ENCODE measurements at regions not wholly inside any gene's neighbourhood (a gene's known extent, or its start where the extent isn't known, plus 50 kb on each side); places are given as distances from the start of the nearest gene placed in this dataset.

DNA sequence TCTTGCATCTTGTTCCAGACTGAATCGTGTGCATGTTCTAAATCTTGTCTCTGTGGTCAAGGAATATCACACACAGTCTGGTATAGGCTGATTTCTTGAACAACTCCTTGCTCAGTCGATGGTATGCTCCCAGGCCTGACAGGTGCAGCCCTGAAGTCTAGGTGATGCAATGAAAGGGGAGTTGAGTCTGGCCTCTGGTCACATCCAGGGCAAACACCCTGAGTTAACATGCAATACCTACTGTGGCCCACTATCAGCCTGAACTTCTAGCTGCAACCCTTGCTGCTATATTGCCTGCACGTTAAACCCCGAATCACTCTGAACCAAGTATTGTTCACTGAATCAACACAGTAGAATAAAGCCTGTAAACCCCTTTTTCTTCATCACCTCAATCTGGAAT lies 303.4 kb downstream of the USP25 start:
- no peak for TF ChIP-seq PAX5 (IDR thresholded peaks at IDR 0.05; ENCODE audit: insufficient read depth, low read length, severe bottlenecking)
- no peak for TF ChIP-seq POU2F2 (IDR thresholded peaks at IDR 0.05; ENCODE audit: low read depth, low read length)
- FAIRE-seq, result no peak

DNA sequence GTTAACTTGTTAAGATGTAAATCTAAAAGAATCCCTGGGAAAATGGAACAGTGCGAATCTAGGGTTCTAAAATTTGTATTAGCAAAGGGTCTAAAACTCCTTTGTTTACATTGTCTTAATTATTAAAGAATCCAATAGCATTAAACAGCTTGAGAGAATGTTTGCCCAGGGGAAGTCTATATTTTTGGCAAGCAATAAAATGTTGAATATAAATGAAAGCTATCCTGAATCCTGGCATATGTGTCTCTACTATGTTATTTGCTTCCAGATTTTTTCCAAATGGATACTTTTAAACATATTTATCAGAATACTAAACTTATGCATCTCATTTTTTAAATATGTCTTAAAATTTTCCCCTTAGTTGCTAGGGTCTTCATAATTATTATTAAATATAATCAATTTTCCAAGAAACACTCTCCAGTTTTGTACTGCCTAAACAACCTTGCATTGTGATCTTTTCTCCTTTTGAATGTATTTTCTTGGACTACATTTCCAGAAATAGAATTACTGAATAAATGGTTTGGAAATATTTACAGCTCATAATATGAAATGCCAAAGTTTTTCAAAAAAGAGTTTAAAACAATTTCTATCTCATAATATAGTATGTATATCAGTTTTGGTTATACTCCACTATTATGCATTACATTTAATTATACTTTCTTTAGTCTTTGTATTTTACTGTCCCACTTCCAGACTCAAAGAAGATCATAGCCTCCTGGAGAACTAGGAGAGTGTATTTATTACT lies 304.8 kb downstream of the USP25 start:
- DNase-seq (ENCODE audit: insufficient read length, low spot score) (no peak), FAIRE-seq (no peak)
- TF ChIP-seq POLR2AphosphoS5 (IDR thresholded peaks at IDR 0.05; ENCODE audit: low read depth, low read length), result no peak
- no peak for TF ChIP-seq TAF1 (IDR thresholded peaks at IDR 0.05; ENCODE audit: low read depth, low read length)
- TF ChIP-seq PAX5 (IDR thresholded peaks at IDR 0.05; ENCODE audit: insufficient read depth, low read length, severe bottlenecking), result no peak
- no peak for TF ChIP-seq POU2F2 (IDR thresholded peaks at IDR 0.05; ENCODE audit: low read depth, low read length)
- no peak for TF ChIP-seq SPI1 (IDR thresholded peaks at IDR 0.05; ENCODE audit: low read depth, low read length)
- TF ChIP-seq POLR2A (IDR thresholded peaks at IDR 0.05; ENCODE audit: low read depth, low read length), result no peak

More for the DNA sequence above, 303.4 kb downstream of the USP25 start:
- no peak for DNase-seq (ENCODE audit: insufficient read length, low spot score)

DNA sequence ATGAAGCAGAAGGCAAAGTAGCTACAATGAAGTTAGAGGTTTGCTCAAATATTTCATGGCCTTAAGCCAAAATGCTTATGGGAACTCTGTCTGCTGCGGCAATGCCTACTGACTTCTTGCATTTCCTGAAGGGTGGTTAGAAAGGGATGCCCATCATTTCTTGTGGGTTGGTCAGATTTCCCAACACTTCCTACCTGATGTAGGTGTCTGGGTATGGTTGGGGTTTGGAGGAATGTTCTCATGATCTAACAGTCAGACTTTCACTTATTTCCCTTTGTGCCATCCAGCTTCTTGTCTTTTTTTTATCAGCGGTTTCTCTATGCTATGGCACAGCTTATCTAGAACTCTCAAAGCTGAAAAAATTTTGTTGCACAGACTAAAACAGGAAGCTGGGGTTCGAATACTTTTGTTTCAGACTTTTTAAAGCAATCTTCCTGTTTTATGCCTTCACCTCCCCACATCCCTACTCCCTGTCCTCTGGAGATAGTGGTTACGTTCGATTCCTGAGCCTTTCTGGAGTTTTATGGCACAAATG lies 307.7 kb downstream of the USP25 start:
- FAIRE-seq (no peak), DNase-seq (ENCODE audit: insufficient read length, low spot score) (no peak)
- TF ChIP-seq SPI1 (IDR thresholded peaks at IDR 0.05; ENCODE audit: low read depth, low read length) (no peak), PAX5 (IDR thresholded peaks at IDR 0.05; ENCODE audit: insufficient read depth, low read length, severe bottlenecking) (no peak), POLR2AphosphoS5 (IDR thresholded peaks at IDR 0.05; ENCODE audit: low read depth, low read length) (no peak), TAF1 (IDR thresholded peaks at IDR 0.05; ENCODE audit: low read depth, low read length) (no peak), POLR2A (IDR thresholded peaks at IDR 0.05; ENCODE audit: low read depth, low read length) (no peak), POU2F2 (IDR thresholded peaks at IDR 0.05; ENCODE audit: low read depth, low read length) (no peak)

DNA sequence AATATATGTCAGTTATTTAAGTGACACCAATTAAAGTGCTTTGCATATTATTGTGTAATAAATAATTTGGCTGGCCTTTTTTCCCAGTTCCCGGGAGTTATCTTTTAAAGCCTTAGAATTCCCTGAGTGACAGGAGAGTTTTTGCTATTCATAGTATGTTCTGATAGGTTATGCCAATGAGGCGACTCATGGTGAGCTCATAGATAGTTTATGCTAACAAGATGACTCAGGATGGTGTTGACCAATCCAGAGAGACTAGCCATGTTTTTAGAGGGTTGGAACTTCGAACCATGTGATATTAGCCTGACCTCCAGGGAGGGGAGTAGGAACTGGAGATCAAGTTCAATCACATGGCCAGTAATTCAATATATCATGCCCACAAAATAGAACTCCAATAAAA lies 310.8 kb downstream of the USP25 start:
- no peak for TF ChIP-seq SPI1 (IDR thresholded peaks at IDR 0.05; ENCODE audit: low read depth, low read length)
- no peak for TF ChIP-seq PAX5 (IDR thresholded peaks at IDR 0.05; ENCODE audit: insufficient read depth, low read length, severe bottlenecking)
- no peak for TF ChIP-seq POLR2AphosphoS5 (IDR thresholded peaks at IDR 0.05; ENCODE audit: low read depth, low read length)
- TF ChIP-seq TAF1 (IDR thresholded peaks at IDR 0.05; ENCODE audit: low read depth, low read length), result no peak
- TF ChIP-seq POU2F2 (IDR thresholded peaks at IDR 0.05; ENCODE audit: low read depth, low read length), result no peak
- TF ChIP-seq POLR2A (IDR thresholded peaks at IDR 0.05; ENCODE audit: low read depth, low read length), result no peak
- no peak for FAIRE-seq
- no peak for DNase-seq (ENCODE audit: insufficient read length, low spot score)

DNA sequence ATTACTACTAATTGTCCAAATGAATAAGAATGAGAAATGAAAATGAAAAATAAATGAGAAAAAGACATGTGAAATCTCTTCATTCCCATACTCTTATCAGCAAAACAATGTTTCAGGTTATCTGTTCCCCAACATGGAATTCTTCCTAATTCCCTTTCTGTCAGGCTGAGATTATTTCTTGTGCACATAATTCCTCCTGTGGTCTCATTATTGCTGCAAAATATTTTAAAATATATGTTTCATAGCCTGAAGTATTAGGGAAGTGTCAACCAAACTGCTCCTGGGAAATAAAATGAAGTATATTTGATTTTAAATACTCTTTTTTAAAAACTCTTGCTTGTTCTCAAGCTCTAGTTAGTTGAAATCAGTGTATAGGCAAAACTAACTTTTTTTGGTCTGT lies 314.9 kb downstream of the USP25 start:
- no peak for DNase-seq (ENCODE audit: insufficient read length, low spot score)
- TF ChIP-seq POLR2A (IDR thresholded peaks at IDR 0.05; ENCODE audit: low read depth, low read length) (no peak), SPI1 (IDR thresholded peaks at IDR 0.05; ENCODE audit: low read depth, low read length) (no peak), POU2F2 (IDR thresholded peaks at IDR 0.05; ENCODE audit: low read depth, low read length) (no peak), POLR2AphosphoS5 (IDR thresholded peaks at IDR 0.05; ENCODE audit: low read depth, low read length) (no peak), PAX5 (IDR thresholded peaks at IDR 0.05; ENCODE audit: insufficient read depth, low read length, severe bottlenecking) (no peak), TAF1 (IDR thresholded peaks at IDR 0.05; ENCODE audit: low read depth, low read length) (no peak)
- no peak for FAIRE-seq

DNA sequence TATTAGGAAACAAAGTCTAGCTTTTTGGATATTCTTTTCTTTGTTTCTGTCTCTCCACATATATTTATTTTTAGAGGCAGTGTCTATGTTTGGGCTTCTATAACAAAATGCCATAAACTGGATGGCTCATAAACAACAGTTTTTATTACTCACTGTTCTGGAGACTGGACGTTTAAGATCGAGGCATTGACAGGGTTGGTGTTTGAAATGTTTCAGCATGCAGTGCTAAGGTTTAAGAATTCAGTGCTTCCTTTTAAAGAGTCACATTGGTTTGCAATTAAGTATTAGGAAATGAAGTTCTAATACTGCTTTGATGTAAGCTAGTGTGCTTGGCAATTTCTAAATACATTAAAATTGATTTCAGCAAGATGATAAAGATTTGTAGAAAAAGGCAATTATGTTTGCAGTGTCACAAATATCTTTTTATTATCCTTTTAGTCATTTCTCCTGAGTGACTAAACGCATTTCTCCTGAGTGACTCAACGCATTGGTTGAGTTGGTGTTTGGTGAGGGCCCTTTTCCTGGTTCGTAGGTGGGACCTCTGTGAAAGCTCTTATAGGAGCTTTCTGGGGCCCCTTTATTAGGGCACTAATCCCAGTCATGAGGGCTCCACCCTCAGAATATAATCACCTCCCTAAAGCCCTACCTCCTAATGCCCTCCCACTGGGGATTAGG lies 317.0 kb downstream of the USP25 start:
- TF ChIP-seq POLR2AphosphoS5 (IDR thresholded peaks at IDR 0.05; ENCODE audit: low read depth, low read length), result no peak
- DNase-seq (ENCODE audit: insufficient read length, low spot score) (no peak), FAIRE-seq (no peak)

DNA sequence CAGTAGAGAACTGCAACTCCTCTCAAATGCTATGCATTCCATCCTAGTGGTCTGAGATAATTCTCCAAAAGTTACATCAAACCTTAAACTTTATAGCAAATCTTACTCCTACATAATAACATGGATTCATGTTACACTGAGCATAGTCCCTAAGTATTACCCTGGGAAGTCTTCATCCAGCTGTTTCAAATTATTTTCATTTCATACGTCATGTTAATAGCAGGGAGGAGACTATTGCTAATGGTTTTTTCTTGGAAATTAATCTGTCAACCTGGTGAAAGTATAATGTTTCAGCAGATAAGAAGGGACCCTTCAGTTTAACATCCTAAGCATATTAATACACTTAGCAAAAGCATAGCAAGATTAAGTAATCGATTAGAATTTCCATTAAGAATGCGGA lies 318.1 kb downstream of the USP25 start:
- FAIRE-seq (no peak), DNase-seq (ENCODE audit: insufficient read length, low spot score) (no peak)
- no peak for TF ChIP-seq POLR2AphosphoS5 (IDR thresholded peaks at IDR 0.05; ENCODE audit: low read depth, low read length)
- TF ChIP-seq POU2F2 (IDR thresholded peaks at IDR 0.05; ENCODE audit: low read depth, low read length), result no peak
- TF ChIP-seq TAF1 (IDR thresholded peaks at IDR 0.05; ENCODE audit: low read depth, low read length), result no peak
- no peak for TF ChIP-seq POLR2A (IDR thresholded peaks at IDR 0.05; ENCODE audit: low read depth, low read length)
- TF ChIP-seq PAX5 (IDR thresholded peaks at IDR 0.05; ENCODE audit: insufficient read depth, low read length, severe bottlenecking), result no peak
- TF ChIP-seq SPI1 (IDR thresholded peaks at IDR 0.05; ENCODE audit: low read depth, low read length), result no peak

DNA sequence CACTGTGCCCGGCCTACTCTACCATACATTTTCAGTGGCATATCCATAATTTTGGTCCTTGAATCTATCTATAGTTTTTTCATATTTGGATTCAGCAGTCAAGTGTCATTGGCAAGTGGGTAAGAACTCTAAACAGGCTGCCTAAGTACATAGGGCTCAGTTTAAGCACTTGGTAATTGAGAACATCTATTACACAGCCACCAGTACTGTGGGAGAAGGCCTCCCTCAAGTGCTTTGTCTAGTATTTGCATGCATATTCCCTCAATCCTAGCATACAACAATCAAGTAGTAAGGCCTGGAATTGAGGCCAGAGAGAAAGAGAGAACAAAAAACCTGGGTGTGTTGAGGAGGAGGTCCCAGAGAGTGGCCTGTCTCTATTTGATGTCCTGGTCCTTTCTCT lies 325.2 kb downstream of the USP25 start:
- FAIRE-seq (no peak), DNase-seq (ENCODE audit: insufficient read length, low spot score) (no peak)
- TF ChIP-seq POLR2AphosphoS5 (IDR thresholded peaks at IDR 0.05; ENCODE audit: low read depth, low read length), result no peak
- TF ChIP-seq POLR2A (IDR thresholded peaks at IDR 0.05; ENCODE audit: low read depth, low read length), result no peak
- no peak for TF ChIP-seq SPI1 (IDR thresholded peaks at IDR 0.05; ENCODE audit: low read depth, low read length)
- no peak for TF ChIP-seq POU2F2 (IDR thresholded peaks at IDR 0.05; ENCODE audit: low read depth, low read length)
- no peak for TF ChIP-seq TAF1 (IDR thresholded peaks at IDR 0.05; ENCODE audit: low read depth, low read length)
- no peak for TF ChIP-seq PAX5 (IDR thresholded peaks at IDR 0.05; ENCODE audit: insufficient read depth, low read length, severe bottlenecking)

DNA sequence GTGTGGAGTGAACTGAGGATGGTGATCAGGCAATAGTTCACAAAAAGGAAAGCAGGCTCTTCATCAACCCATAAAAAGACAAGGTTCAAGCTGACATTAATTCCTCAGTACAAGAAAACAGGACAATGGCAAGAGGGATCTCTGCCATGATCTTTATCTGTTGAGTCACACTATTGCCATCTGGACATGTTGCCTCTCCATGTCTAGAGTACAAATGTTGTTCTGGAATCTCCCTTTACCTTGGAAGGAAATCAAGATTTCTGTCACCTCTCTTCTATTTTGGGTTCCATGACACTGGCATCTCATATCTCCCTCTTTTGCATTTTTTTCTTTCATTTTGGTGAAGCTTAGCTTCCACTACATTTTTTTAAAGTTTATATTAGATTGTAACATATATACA lies 329.1 kb downstream of the USP25 start:
- no peak for TF ChIP-seq POLR2AphosphoS5 (IDR thresholded peaks at IDR 0.05; ENCODE audit: low read depth, low read length)
- no peak for TF ChIP-seq PAX5 (IDR thresholded peaks at IDR 0.05; ENCODE audit: insufficient read depth, low read length, severe bottlenecking)
- TF ChIP-seq POLR2A (IDR thresholded peaks at IDR 0.05; ENCODE audit: low read depth, low read length), result no peak
- TF ChIP-seq SPI1 (IDR thresholded peaks at IDR 0.05; ENCODE audit: low read depth, low read length), result no peak
- TF ChIP-seq TAF1 (IDR thresholded peaks at IDR 0.05; ENCODE audit: low read depth, low read length), result no peak
- TF ChIP-seq POU2F2 (IDR thresholded peaks at IDR 0.05; ENCODE audit: low read depth, low read length), result no peak
- FAIRE-seq, result no peak

More for the DNA sequence above, 329.1 kb downstream of the USP25 start:
- DNase-seq (ENCODE audit: insufficient read length, low spot score), result no peak
